ENCODE measurements at regions not wholly inside any gene's neighbourhood (a gene's known extent, or its start where the extent isn't known, plus 50 kb on each side); places are given as distances from the start of the nearest gene placed in this dataset.

DNA sequence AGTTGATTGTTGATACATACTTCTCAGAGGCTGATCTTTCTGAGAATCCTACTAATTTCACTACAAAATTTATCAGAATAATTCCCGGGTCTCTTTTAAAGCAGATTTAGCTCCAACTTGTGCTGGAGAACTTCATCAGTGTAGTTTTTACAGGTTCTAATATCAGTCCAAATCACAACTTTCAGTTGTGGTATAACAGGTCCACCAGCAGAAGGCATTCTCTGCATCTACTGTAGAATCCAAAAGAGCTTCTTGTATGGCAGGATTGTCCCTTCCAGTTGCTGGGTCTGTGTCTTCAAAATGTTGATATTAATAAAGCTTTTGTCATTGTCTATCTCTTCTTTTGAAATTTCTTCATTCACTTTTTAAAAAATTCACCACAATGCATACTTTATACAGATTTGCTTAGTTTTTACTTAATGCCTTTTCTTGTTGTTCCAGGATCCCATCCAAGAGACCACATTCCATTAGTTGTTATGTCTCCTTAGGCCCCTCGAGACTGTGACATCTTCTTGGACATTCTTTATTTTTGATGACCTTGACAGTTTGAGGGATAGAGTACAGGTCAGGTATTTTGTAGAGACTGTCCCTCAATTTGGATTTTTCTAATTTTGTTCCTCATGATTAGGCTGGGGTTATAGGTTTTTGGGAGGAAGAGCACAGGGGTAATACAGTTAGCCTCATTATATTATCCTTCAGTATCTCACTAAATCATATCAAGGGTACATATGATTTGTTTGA is 490.5 kb upstream of the MEX3C start:
- no peak for DNase-seq (ENCODE audit: low read depth in 4 of 4, low spot score in 2 of 4)

DNA sequence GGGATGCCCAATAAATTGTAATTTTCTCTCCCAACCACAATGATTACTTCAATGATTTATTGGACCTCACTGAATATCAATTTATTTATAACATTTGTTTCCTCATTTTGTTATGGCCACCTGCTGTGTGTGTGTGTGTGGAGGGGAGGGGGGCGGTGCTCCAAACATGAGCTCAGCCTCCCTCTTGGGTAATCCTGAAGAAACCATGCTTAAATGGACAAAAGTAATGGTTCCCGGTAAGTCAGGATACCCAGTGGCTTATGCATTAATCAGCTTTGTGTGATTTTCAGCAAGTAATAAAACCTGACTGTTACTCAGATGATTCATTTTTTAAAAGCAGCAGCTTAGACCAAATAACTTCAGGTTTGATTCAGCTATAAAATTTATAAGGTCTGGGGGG is 495.1 kb upstream of the MEX3C start:
- no peak for DNase-seq (ENCODE audit: low read depth in 4 of 4, low spot score in 2 of 4)

DNA sequence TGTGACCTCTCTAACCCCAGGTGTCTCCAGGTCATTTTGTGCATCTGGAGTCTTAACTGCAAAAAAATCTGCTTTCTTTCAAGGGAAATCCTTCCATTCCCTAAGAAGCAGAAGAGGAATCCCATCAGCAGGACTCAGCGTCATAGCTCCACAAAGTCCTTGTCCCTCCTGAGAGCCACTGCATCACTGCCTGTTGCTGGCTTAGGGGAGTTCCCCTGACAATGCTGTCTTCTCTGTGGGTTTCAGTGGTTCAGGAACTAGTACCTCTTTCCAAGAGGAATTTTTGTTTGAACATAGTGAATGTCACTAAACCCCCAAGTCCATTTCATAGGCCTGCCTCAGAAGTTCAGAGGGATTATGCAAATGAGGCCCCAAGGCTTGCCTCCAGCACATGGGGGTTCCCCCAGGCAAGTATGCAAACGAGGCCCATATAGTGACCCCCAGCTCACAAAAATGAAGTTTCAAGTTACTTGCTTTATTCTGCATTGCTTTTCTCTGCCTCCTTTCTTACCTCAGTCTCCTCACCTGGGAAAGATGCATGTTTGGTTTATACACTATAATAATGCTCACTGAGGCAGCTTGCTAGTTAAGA is 513.9 kb upstream of the MEX3C start:
- DNase-seq (ENCODE audit: low read depth in 4 of 4, low spot score in 2 of 4), result no peak

DNA sequence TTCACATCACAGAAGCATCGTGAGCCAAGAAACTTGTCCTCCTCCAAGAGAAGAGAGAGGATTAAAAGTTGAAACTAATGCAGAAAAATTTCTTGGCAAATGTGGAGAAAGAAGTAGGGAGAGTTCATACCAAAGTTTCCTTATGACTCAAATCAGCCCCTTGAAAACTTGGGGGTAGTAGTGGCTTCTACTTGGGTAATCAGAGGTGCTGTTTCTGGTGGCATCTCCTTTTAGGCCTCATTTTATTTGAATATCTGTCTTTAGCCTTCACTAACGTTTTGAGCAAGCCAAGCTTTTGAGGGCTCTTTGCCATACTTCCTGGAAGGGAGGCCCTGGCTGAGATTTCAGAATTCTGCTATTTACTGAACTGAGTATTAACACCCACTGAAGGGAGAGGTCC is 515.3 kb upstream of the MEX3C start:
- DNase-seq (ENCODE audit: low read depth in 4 of 4, low spot score in 2 of 4), result no peak

DNA sequence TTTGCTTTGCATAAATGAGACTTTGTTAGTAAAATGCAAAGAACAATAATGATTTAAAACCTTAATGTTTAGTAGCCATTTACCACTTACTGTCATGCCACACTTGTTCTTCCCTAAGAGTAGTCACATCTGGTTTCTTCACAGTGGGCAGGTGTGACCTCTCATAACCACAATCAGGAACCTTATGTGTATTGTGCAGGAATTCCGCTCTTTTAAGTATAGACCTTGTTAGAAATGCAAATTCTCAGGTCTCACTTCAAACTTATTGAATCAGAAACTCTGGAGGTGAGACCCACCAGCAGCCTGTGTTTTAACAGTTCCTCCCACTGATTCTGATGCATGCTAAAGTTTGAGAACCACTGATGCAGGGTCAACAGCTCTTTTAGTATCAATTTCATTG is 518.8 kb upstream of the MEX3C start:
- no peak for DNase-seq (ENCODE audit: low read depth in 4 of 4, low spot score in 2 of 4)

DNA sequence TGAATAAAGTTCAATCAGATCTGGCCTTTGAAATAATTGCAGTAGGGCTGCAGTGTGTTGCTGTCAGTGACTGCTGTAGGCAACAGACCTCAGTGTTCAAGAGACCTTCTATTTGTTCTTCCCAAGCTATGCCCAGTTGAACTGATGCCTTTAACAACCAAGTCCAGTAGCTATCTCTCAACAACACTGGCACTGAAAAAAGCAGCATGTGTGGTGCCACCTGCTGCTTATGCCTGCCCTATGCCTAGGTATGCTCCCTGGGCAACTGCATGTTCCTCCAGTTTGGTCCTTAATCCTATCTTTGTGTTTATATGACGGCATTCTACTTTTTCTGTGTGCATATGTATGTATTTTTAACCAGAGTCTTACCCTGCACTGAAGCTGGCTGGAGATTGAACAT is 523.9 kb upstream of the MEX3C start:
- DNase-seq (ENCODE audit: low read depth in 4 of 4, low spot score in 2 of 4), result no peak

DNA sequence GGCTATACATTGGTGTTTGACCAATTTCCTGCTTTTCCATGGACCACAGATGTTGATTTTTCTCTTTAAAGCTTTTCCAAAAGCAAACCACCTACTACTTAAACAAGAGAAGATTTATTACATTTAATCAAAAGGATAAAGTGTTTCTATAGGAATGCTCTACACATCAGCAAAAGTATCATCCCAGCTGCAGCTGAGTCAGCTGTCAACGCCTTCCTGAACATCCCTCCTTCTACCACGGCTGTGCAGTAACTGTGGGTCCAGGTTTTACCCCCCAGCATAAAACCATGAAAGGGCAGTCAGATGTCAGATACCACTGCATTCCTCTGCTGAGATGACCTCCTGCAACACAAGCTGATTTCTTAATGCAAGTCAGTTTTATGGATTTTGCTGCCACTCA is 524.5 kb upstream of the MEX3C start:
- DNase-seq (ENCODE audit: low read depth in 4 of 4, low spot score in 2 of 4), result no peak

DNA sequence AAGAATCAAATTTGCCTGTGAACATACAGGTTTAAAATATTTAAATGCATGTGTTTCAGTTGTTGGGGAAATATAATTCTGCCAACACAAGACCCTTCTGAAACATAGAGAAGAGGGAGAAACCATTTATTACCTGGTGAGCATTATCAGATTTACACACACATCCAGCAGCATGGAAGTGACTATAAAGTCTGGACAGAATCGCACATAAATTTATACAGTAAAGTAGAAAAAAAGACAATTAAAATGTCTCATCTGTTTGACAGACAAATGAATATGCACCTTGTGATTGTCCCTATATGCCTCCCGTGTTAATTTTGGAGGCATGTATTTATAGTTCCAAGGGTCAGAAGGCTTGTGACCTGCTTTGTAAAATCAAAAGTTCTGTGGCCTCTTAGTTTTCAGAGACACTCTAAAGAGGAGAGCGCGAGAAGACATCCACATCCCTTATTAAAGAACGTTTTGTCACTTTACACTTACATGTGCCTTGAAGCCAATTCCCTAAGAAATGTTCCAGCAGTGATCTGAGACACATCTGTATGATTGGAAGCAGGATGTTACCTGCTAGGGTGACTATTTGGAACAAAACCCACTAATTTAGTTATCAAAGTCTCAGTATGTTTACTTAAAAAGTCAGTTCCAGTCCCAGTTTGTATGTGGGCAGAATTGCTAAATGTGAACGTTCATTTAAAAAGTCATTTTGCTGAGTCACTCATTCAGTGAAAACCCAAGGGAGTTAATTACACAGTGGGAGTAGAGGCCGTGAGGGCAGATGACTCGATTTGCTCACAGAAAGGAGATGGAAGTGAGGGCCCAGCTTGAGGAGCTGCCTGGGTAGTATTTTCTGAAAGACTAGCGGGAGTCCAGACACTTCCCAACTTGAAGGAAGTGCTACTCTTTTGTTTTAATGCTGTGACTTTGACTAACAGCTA is 527.6 kb upstream of the MEX3C start:
- DNase-seq (ENCODE audit: low read depth in 4 of 4, low spot score in 2 of 4), result no peak

DNA sequence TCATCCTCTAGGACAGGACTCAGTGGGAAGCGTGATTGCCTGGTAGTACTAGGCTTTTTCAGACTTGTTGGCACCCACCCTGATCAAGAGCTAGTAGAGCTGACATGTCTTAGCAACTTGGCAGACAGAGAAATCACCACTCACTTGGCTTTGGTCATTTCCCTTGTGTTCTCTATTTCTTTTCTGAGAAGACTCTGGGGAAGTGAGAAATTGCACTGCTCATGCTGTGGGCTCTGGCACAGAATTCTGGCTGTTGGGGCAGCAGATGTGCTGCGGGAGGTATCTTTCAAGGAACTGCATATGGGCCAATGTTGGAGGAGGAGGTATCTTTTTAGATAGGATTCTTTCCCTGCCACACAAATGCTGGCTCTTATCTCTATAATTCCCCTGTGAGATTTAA is 529.1 kb upstream of the MEX3C start:
- DNase-seq (ENCODE audit: low read depth in 4 of 4, low spot score in 2 of 4), result no peak

DNA sequence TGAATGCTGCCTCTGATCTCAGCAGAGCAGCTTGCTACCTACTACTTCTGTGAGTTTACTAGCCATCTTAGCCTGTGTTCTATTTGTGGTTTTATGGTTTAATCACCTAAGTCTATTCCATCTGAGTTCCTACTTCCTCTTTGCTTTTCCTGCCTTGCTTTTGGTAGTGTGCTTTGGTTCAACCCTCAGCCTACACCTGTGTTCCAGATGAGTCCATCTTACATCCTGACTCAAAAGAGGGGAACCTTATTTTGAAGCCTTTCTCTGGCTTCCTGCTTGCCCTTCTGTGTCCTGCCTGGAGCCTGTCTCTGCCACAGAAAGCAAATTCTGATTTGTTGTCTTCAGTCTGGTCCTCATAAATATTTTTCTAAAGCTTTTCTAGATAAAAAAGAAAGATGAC is 530.3 kb upstream of the MEX3C start:
- DNase-seq (ENCODE audit: low read depth in 4 of 4, low spot score in 2 of 4), result no peak

DNA sequence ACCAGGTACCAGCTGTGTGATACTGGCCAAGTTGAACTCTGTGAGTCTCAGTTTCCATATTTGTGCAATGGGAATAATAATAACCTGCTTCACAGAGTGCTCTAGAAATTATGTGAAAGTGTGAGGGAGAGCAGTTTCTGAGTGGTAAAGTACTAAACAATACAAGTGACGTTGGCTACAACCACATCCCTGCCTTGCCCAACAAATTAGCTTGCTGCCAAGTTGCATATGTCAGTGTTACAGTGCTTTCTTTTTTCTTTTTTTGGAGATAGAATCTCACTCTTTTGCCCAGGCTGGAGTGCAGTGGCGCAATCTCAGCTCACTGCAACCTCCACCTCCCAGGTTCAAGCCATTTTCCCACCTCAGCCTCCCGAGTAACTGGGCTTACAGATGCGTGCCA is 533.6 kb upstream of the MEX3C start:
- DNase-seq (ENCODE audit: low read depth in 4 of 4, low spot score in 2 of 4), result no peak

DNA sequence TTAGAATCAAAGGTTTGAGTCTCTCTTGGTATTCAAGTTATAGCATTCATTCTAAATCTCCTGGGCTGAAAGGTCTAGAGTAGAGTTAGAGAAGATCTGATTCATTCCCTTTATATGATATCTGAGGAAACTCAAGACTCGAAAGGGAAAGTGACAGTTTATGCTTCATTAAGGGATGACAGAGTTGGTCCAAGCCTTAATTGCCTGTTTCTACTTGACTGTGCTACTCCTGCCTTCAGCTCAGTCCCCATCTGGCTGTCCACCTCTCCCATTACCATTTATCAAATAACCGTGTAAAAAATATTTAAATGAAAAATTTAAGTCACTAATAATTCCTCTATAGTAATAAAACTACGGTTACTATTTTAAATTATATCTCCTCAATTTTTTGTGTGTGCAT is 537.1 kb upstream of the MEX3C start:
- no peak for DNase-seq (ENCODE audit: low read depth in 4 of 4, low spot score in 2 of 4)

DNA sequence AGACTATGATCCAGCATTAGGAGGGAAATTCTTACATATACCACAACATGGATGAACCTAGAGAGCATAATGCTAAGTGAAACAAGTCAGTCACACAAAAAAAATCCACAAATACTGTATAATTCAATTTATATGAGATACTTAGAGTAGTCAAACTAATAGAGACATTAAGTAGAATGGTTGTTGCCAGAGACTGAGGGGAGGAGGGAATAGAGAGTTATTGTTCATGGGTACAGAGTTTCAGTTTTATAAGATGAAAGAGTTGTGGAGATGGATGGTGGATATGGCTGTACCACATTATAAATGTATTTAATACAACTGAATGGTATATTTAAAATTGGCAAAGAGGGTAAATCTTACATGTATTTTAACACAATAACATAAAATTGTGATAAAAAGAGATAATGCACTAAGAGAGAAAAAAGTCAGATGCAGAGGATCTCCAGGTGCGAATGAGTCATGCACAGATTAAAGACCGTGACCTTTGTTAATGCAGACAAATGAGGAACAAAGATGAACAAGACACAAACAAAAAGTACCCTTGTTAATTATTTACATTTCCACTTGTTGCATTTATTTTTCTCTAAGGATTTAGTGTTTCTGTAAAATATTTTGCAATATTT is 541.7 kb upstream of the MEX3C start:
- DNase-seq (ENCODE audit: low read depth in 4 of 4, low spot score in 2 of 4), result no peak

DNA sequence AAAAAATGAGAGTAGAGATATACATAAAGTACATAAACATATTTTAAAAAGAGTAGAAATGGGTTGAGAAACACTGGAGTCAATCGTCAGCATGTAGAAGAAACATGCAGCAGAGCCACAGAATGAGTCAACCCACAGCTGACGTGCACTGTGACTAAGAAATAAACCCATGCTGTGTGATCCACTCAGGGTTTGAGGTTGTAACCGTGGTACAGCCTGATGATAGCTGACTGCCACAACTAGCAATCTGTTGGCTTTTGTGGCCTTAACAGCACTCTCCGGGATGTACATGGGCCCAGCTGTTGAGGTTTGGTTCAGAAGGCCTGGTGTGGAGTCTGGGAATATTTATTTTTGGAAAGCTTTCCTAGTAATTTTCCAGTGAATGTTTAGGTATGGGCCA is 554.4 kb upstream of the MEX3C start:
- DNase-seq (ENCODE audit: low read depth in 4 of 4, low spot score in 2 of 4), result no peak

DNA sequence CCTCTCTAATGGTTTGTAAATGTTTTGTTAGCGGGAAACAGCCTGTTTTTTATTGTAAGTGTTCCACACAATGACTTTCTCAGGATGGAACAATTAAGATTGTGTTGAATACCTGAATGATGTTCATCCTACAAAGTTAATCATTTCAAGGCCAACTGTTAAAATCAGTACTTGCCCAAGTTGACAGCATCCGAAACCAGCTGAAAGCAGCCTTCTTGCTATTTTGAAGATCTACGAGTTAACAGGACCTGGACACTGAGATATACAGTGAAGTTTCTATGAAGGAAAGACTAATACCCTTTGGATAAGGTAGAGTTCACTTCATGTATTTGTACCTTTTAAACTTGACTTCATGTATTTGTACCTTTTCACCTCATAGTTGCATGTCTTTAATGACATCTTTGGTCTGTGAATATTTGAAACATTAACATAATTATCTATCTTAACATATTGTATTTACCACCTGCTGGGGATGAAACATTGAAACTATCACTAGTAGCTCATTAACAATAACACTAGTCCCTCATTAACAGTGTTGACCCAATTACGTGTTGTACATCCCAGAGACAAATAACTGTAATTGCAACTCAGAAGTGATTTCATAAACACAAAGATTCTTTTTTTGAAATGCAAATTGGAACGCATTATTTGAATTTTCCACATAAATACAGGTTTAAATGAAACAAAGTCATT is 556.0 kb upstream of the MEX3C start:
- no peak for DNase-seq (ENCODE audit: low read depth in 4 of 4, low spot score in 2 of 4)

DNA sequence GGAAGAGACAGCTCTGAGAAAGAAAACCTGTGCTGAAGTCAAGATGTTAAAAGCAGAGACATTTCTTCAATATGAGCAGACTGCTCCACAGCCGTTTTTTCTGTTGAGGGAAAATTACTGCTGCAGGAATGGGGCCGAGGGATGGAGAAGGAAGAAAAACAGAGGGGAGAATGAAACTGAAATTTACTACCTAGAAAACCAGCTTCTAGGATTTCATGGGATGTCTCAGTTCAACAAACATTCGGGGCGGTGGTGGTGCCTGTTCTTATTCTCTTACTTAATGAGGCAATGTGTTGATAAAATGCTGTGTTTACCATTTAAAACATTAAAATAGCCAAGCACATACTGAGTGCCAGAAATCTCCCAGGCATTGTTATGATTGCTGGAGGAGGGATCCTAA is 557.1 kb upstream of the MEX3C start:
- peak in 2 of 4 donors; percentile 10 to 29 for DNase-seq (ENCODE audit: low read depth in 4 of 4, low spot score in 2 of 4)

DNA sequence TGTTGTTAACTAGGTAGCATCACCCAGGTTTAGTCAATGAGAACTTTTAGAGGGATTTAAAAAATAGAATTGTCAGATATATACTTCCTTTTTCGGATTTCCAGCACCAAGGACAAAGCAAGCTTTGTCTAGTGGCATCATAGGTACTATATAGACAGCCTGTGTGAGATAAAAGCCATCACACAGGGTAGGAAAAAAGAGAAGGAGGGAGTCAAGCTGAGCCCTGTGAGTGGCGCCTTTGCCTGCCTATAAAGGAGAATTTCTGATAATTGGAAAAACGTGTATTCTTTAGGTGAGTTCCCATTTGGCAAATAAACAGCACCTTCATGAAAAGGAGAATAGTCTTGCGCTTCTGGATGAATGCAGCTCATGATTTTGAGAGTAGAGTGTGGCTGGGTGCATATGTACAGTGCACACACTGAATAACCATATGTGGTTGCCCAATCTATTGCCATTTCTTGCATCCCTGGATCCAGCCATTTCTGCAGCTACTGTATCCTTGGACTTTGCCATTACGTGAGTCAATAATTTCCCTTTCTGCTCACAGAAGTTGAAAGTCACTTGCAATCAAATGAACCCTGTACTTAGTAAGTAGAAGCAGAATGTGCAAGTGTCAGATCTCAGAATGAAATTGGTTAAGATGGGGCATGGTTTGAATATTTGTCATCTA is 559.9 kb upstream of the MEX3C start:
- no peak for DNase-seq (ENCODE audit: low read depth in 4 of 4, low spot score in 2 of 4)

DNA sequence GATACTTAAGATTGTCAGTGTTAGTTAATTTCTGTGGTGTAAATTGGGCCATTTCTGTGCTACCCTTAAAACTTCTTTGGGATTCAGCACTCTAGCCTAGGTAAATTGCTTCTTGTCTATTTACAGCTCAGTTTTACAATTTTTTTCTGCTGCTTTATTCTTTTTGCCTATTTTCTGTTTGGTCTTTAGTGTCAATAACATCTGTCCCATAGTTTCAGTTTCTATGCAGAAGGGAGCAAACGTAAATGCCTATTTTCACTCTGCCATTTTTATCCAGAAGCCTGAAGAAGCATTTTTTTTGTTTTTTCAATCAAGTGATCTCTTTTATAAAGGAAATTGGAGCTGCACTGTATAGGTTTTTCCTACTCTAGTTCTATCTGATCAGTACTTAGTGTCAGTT is 564.9 kb upstream of the MEX3C start:
- DNase-seq (ENCODE audit: low read depth in 4 of 4, low spot score in 2 of 4), result no peak

DNA sequence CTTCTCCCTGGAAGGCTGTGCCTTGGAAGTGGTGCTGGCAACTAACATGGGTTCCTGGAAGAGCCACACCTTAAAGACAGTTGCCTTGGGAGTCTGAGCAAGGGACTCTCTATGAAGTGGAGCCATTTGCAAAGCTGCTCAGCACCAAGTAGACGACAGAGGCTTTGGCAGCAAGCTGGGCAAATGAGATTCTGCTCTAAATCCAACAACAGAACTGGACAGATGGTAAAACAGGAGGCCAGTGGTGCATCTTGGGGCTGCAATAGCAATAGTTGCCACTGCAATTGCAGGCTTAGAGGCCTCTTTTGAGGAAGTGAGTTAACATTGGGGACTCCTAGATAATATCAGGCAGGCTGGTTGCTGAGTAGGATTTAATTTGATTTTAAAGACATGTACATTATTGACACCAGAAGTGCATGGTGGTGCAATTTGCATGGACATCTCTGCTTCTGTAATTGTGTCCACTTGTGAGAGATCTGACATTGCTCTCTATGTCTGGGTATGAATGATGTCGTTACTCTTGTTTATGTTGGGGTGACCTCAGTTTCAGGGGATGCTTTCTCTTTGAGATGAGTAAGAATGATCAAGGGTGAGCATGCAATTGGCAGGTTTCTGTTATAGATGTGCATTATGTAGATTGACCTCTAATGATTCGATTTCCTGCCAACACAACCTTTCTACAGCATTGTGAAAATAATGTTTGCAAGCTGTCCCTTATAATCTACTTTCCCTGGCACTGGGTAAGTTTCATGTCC is 568.3 kb upstream of the MEX3C start:
- no peak for DNase-seq (ENCODE audit: low read depth in 4 of 4, low spot score in 2 of 4)
